ENCODE measurements at regions not wholly inside any gene's neighbourhood (a gene's known extent, or its start where the extent isn't known, plus 50 kb on each side); places are given as distances from the start of the nearest gene placed in this dataset.

GRCh38 chr16:26992666-26993349 lies 73.9 kb upstream of the C16orf82 start:
- DNase-seq = peak; percentile 51

DNA sequence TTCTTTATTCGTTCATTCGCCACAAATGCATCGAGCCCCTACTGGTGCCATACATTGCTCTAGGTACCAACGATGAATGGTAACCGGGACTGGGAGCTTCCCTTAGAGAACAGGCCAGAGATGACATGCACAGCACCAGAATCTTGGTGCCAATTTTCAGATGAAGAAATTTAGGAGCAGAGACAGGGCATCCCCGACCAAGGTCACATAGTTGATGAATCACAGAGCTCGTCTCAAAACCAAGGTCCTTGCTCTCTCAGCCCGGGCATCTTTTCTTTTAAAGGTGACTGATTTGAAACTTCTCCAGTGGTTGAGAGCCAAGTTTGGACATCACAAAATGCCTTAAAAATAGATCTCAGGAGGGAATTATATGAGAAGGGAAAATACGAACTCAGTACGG lies 73.2 kb upstream of the C16orf82 start:
- DNase-seq = no peak

- no peak for DNase-seq
These were observed 72.8 kb upstream of the C16orf82 start for GRCh38 chr16:26993963-26994362.

DNA sequence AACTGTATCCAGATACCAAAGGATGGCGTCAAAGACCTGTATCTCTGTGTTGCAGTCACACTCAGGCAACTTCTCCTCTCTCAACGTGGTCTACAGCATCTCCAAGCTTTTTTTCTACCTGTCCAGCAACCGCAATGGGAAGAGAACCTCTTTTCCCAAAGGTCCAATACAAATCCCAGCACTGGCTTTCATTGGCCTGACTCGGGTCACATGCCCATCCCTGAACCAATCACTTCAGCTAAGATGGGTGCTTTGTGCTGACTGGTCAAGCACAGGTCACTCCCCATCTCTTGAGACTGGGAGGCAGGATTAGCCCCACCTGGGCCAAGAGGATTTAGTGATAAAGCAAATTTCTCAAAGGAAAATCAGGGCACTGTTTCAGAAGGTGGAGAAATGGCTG lies 71.2 kb upstream of the C16orf82 start:
- DNase-seq = no peak

DNA sequence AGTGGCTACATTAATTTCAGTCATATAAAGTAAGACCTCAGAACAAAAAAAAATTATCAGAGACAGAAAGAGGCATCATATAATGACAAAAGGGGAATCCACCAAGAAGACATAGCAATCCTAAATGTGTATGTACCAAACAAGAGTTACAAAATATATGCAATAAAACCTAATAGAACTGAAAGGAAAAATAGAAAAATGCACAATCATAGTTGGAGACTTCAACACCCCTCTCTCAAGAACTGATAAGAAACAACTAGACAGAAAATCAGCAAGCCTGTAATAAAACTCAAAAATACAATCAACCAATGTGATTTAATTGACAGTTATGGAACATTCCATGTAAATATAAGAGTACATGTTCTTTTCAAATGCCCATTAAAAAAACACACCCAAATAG lies 61.3 kb upstream of the C16orf82 start:
- no peak for DNase-seq

Data from eye (tissue), 1 donor.